Inflammatory macrophage treated with lipopolysaccharide for 4 hours (primary cell): ENCODE measurements at regions not wholly inside any gene's neighbourhood (a gene's known extent, or its start where the extent isn't known, plus 50 kb on each side); places are given as distances from the start of the nearest gene placed in this dataset.

Experiments used
- DNase-seq: peaks from one replicate; pipeline ENCODE4 v3.0.0-alpha.2; 2020

- DNase-seq: no peak
Observed at GRCh38 chr6:130558131-130558530, 192.3 kb downstream of the TMEM200A start.

GRCh38 chr6:130559166-130559565 lies 193.3 kb downstream of the TMEM200A start:
- DNase-seq: no peak

GRCh38 chr6:130560231-130560630 lies 194.4 kb downstream of the TMEM200A start:
- DNase-seq: no peak

GRCh38 chr6:130561159-130561558 lies 195.3 kb downstream of the TMEM200A start:
- peak; percentile 63 for DNase-seq

- DNase-seq: no peak
Observed at GRCh38 chr6:130565696-130566095, 199.9 kb downstream of the TMEM200A start.

GRCh38 chr6:130574146-130574545 lies 208.3 kb downstream of the TMEM200A start:
- no peak for DNase-seq

GRCh38 chr6:130575557-130575956 lies 209.7 kb downstream of the TMEM200A start:
- no peak for DNase-seq

GRCh38 chr6:130575971-130576370 lies 210.2 kb downstream of the TMEM200A start:
- no peak for DNase-seq

- DNase-seq: no peak
Observed at GRCh38 chr6:130577178-130577919, 211.5 kb downstream of the TMEM200A start.

GRCh38 chr6:130578713-130579112 lies 212.9 kb downstream of the TMEM200A start:
- no peak for DNase-seq

- no peak for DNase-seq
Observed at GRCh38 chr6:130583268-130583667, 217.5 kb downstream of the TMEM200A start.

- no peak for DNase-seq
Observed at GRCh38 chr6:130585587-130585986, 219.8 kb downstream of the TMEM200A start.

- no peak for DNase-seq
Observed at GRCh38 chr6:130587778-130588520, 222.1 kb downstream of the TMEM200A start.

GRCh38 chr6:130593200-130593599 lies 227.4 kb downstream of the TMEM200A start:
- no peak for DNase-seq

- DNase-seq: no peak
Observed at GRCh38 chr6:130593948-130594347, 228.1 kb downstream of the TMEM200A start.

- no peak for DNase-seq
Observed at GRCh38 chr6:130598021-130598989, 228.9 kb upstream of the SMLR1 start.

- no peak for DNase-seq
Observed at GRCh38 chr6:130600880-130601341, 226.3 kb upstream of the SMLR1 start.

GRCh38 chr6:130602151-130602770 lies 224.9 kb upstream of the SMLR1 start:
- no peak for DNase-seq

GRCh38 chr6:130603391-130603790 lies 223.8 kb upstream of the SMLR1 start:
- DNase-seq: no peak

- DNase-seq: no peak
Observed at GRCh38 chr6:130604841-130605399, 222.3 kb upstream of the SMLR1 start.

GRCh38 chr6:130610303-130610702 lies 216.9 kb upstream of the SMLR1 start:
- DNase-seq: no peak

GRCh38 chr6:130611366-130611765 lies 215.8 kb upstream of the SMLR1 start:
- no peak for DNase-seq
